Urothelium cell line (cell line): ENCODE measurements at regions not wholly inside any gene's neighbourhood (a gene's known extent, or its start where the extent isn't known, plus 50 kb on each side); places are given as distances from the start of the nearest gene placed in this dataset.
"Not testable (repeated sequence)": the region's sequence is repeated elsewhere in the genome, so short reads cannot be mapped to it uniquely, and the experiment has no call there.

Experiments
- DNase-seq: peaks from one replicate; pipeline ENCODE4 v3.0.0; 2011; ENCODE audit warnings: low spot score, mixed read lengths
- FAIRE-seq: peaks from 2 replicates; lab custom pipeline; 2011; peaks lifted over from hg19 to GRCh38; lab: Jason Lieb, UNC

DNA sequence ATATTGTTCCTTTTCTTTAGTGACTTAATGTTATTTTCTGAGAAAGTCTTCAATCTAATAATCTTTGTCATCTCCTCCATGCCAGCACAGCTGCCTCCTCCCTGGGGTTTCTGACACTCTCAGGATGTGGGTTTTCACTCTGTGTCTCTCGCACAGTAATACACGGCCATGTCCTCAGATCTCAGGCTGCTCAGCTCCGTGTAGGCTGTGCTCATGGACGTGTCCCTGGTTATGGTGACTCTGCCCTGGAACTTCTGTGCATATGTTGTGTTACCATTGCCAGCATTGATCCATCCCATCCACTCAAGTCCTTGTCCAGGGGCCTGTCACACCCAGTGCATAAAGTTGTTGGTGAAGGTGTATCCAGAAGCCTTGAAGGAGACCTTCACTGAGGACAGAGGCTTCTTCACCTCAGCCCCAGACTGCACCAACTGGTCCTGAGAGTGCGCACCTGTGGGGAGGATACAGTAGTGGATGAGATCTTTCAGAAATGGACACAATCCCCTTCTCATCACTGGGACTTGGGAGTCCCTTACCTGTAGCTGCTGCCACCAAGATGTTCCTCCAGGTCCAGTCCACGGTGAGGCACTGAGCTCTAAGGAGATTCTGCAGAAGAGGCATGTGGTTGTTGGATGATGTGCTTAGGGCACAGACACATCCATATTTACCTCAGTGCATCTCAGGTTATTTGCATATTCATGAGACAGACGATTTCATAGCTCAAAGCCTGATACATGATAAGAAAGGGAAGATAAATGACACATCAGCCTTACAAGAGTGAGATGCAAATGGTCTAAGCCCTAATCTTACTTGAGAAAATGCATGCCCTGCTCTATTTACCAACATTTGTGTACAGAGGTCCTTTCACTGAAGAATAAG, 114.7 kb downstream of the OR4M2 start:
- FAIRE-seq, DNase-seq: not testable (repeated sequence)

GRCh38 chr15:22196423-22196822, 116.1 kb downstream of the OR4M2 start:
- not testable (repeated sequence) for DNase-seq, FAIRE-seq

DNA sequence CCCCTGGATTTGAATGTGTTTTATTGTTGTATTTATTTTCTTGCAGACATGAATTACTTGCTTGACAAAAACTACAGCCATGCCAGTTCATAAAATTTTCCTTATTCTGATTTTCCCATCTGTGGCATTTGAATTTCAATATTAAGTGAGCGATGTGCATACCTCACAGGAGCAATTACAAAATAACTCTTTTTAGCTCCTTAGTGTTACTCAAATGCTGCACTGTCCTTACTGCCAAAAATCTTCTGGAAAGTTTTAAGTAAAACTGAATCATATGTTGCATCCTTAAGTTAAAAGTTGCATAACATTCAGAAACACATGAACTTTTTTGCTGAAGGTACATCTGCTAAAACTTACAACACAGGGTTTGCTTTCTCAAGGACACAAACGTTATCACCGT, 120.1 kb downstream of the OR4M2 start:
- not testable (repeated sequence) for FAIRE-seq, DNase-seq

DNA sequence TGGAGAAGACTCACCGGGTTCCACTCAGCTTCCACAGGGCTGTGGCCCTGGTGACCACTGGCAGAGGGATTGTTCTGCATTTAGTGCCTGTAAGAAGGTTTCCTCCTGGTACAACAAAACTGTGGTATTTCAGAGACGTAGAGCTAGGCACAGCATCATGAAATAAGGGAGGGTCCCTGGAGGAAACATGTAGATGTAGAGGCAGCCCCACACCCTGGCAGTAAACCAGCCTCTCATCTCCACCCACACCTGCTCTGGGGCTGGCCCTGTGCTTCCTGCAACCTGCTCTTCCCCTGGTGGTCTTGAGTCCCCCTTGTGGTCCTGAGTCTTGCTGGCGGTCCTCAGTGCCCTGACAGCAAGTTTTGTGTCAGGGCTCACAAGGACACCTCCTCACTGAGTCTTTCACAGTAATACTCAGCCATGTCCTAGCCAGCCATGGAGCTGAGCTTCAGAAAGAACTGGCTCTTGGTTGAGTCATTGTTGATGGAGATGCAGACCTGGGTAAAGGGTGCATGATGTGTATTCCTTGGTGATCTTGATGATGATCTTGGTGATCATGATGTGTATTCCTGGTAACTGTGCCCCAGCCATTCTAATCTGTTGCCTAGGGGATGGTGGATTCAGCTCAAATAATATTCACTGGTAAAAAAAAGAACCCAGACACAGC, 121.8 kb downstream of the OR4M2 start:
- DNase-seq, FAIRE-seq: not testable (repeated sequence)

DNA sequence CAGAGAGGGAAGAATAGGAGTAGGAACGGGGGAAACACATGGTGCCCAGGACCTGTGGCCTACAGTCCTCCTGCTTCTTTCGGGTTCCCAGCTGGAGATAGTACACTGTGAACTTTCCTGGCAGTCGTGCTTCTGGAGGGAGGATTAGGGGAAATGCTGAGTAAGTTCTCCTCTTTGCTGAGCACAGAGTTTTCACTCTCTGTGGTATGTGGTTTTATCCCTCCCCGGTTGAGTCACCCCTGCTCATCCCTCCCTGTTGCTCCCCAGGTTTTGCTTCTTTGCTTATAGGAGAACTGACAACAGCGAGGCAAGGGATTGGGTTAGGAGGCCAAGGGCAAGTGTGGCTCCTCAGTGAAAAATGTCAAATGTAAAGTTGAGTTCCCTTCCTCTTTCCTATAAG, 122.9 kb downstream of the OR4M2 start:
- not testable (repeated sequence) for FAIRE-seq, DNase-seq

- FAIRE-seq, DNase-seq: not testable (repeated sequence)
Measured at GRCh38 chr15:22209086-22209485, 128.8 kb downstream of the OR4M2 start.

DNA sequence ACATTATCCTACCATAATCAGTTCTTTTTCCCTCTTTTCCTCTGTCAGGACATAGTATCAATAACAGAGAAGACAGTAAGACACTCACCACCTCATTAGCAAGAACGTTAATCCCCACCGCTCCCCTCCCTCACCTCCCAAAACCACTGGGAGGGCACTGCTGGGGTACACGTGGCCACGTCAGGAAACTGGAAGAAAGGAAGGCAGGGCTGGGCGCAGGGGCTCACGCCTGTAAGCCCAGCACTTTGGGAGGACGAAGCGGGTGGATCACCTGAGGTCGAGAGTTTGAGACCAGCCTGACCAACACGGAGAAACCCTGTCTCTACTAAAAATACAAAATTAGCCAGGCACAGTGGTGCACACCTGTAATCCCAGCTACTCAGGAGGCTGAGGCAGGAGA, 142.3 kb downstream of the OR4M2 start:
- not testable (repeated sequence) for DNase-seq, FAIRE-seq

DNA sequence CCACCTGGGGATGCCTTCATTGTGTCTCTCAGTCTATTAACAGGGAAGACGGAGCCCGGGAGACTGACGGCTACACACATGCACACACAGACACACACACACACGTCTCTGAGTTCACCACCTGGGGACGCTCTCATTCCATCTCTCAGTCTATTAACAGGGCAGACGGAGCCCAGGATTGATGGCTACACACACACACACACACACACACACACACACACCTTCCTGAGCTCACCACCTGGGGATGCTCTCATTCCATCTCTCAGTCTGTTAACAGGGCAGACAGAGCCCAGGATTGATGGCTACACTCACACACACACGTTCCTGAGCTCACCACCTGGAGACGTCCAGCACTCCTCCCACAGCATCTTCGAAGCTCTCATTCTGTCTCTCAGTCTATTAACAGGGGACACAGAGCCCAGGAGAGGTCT, 143.9 kb downstream of the OR4M2 start:
- FAIRE-seq (no peak), DNase-seq (no peak)

GRCh38 chr15:22224961-22225360, 144.6 kb downstream of the OR4M2 start:
- not testable (repeated sequence) for FAIRE-seq, DNase-seq

DNA sequence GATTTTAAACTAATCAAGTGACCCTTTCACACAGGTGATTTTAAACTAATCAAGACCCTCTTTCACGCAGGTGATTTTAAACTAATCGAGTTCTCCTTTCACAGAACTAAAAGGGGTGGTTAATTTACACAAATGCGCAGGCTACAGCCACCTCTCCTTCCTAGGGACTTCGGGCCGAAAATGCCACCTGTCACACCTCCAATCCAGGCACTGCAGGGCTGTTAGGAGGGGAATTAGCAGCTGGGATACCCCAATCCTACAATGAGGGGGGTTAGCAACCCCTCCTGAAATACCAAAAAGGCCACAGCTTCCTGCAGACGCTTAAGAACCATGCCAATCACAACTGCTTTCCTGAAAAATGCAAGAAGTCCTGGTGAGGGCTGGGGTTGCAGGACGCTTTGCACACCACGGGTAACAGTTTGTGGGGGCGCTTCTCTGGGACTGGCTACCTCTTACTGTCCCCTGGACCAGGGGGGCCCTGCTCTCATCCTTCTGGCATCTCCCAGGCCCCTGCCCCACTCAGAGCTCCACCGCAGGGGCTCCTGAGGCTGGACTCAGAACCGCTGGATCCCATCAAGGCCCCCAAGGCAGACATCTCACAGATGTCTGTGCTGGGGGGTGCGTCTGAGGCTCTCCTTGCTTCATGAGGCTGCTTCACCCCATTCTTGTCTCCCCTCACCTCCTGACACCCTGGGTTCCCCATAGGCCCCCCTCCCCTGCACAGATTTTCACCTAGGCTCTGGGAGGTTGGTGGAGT, 145.9 kb downstream of the OR4M2 start:
- FAIRE-seq (no peak), DNase-seq (no peak)

GRCh38 chr15:22227411-22228100, 147.2 kb downstream of the OR4M2 start:
- FAIRE-seq (no peak), DNase-seq (no peak)

DNA sequence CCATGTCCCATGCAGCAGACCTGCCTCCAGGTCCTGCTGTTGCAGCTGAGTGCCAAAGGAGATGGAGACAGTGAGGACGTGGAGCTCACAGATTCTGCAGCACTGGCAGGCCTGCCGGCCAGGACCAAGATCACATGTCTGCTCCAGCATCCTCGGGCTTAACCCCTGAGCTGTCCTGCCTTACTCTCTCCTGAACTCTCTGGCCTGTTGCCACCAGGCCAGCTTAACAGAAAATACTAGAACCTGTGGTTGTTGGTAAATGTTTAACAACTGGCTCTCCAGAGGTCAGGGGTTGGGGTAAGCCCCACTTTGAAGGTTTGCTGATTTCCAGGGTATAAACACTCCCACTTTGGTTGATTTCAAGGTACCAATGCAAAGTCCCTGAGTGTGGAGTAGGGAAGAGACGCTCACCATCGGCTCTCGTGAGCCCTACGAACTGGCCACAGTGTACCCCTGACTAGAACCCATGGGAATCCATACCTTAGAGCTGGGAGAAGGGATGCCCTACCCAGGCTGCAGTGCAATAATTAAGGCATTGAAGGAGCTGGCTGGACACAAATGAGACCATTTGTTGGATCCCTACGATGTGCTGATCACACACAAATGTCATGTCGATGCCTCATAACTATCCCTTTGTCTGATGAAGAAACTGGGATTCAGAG, 147.9 kb downstream of the OR4M2 start:
- FAIRE-seq, result no peak
- no peak for DNase-seq

- no peak for DNase-seq
- FAIRE-seq, result no peak
Measured at GRCh38 chr15:22229990-22230819, 149.9 kb downstream of the OR4M2 start.

- DNase-seq, result no peak
- no peak for FAIRE-seq
Measured at GRCh38 chr15:22231603-22232002, 151.3 kb downstream of the OR4M2 start.

GRCh38 chr15:22232675-22233074, 152.3 kb downstream of the OR4M2 start:
- DNase-seq (no peak), FAIRE-seq (no peak)

DNA sequence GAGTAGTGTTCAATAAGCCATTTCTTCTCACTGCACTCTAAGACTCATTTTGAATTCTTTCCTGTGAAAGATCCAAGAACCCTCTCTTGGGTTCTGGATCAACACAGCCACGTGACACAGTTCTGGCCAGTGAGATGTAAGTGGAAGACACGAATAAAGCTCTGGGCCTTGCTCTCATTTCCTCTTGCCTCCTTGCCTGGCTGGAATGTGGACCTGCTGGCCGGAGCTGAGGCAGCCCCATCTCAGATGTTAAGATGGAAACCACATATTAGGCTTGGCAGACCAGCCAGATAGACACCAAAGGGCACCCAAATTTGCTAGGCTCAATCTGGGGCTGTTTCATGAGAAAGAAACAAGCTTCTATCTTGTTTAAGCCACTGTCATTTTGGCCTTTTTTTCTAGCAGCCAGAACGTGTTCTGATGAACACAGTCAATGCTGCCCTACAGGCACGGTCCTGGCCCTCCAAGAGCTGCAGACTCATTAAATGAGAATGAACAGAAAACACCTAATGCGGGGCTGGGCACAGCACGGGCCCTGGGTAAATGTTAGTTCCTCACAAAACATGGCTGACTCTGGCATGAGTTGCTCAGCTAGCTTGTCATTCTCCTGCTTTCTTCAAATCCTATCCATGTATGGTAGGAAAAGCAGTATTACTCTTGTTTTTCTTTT, 155.1 kb downstream of the OR4M2 start:
- not testable (repeated sequence) for FAIRE-seq, DNase-seq

DNA sequence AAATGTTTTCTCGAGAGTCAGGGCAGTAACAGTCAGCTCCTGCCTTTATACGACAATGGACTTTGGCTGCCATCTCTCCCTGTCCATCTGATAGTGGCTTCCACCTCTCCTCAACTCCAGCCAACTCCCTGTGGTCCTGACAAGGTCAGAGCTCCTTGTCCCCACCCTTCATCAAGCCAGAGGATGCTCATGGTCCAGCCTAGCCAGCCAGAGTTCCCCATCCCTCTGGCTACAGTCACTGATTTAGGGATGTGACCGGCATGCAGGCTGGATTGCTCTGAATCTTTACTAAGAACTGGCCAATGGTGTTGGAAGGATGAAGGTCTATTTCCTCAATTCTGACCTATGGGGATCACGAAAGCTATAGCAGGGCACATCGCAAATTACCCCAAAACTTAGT, 156.1 kb downstream of the OR4M2 start:
- no peak for FAIRE-seq
- DNase-seq, result no peak

GRCh38 chr15:22237891-22238275, 157.6 kb downstream of the OR4M2 start:
- FAIRE-seq (no peak), DNase-seq (no peak)
